Upper lobe of left lung (tissue), 6 donors: ENCODE measurements at regions not wholly inside any gene's neighbourhood (a gene's known extent, or its start where the extent isn't known, plus 50 kb on each side); places are given as distances from the start of the nearest gene placed in this dataset.
"Not testable (repeated sequence)": the region's sequence is repeated elsewhere in the genome, so short reads cannot be mapped to it uniquely, and the experiment has no call there.

ENCODE experiments used
- ATAC-seq, 2 donors: fragments of 200-7000 bp; cut with Tn5 transposase; one replicate each; pipeline ENCODE4 v1.9.1; 2022; ENCODE audit warnings: mild to moderate bottlenecking in 2 of 2, moderate library complexity in 2 of 2; ENCODE audit not compliant: low FRiP score in 2 of 2
- DNase-seq, 2 donors: peaks; one replicate each; pipeline ENCODE4 v3.0.0-alpha.2; 2019 to 2020
- H3K27ac ChIP-seq, 4 donors: fragments of 200-600 bp; sonication (generic); one replicate each; pipeline ENCODE4 v1.5.1; 2016 to 2019
- H3K27me3 ChIP-seq, 4 donors: fragments of 200-600 bp; sonication (generic); one replicate each; pipeline ENCODE4 v1.5.1; 2017 to 2019
- H3K36me3 ChIP-seq, 4 donors: fragments of 200-600 bp; sonication (generic); one replicate each; pipeline ENCODE4 v1.5.1; 2016 to 2019
- H3K4me1 ChIP-seq, 4 donors: fragments of 200-600 bp; sonication (generic); one replicate each; pipeline ENCODE4 v1.5.1; 2018 to 2019
- H3K4me3 ChIP-seq, 4 donors: fragments of 200-600 bp; sonication (generic); one replicate each; pipeline ENCODE4 v1.5.1; 2017 to 2019; ENCODE audit warnings: mild to moderate bottlenecking in 2 of 4, moderate library complexity in 1 of 4
- H3K9me3 ChIP-seq, 4 donors: fragments of 200-600 bp; sonication (generic); one replicate each; pipeline ENCODE4 v1.5.1; 2018 to 2019
- EP300 ChIP-seq, 4 donors: sonication (generic); formaldehyde crosslinking; IDR thresholded peaks; one replicate each; pipeline ENCODE4 v1.5.1; 2017; ENCODE audit warnings: antibody characterized with exemption in 4 of 4, control low read depth in 2 of 4
- POLR2A ChIP-seq, 4 donors: fragments of 450-650 bp; IDR thresholded peaks; one replicate each; pipeline ENCODE4 v1.5.1; 2016 to 2017; ENCODE audit warnings: antibody characterized with exemption in 4 of 4, mild to moderate bottlenecking in 2 of 4
- POLR2AphosphoS5 ChIP-seq, 2 donors: sonication (generic); formaldehyde crosslinking; IDR thresholded peaks; one replicate each; pipeline ENCODE4 v1.5.1; 2017; ENCODE audit warnings: antibody characterized with exemption in 2 of 2
- WGBS, 2 donors: methylation state at CpG; one replicate each; pipeline ENCODE4 v1.1.5; 2017 to 2018; 5-methylcytosine and 5-hydroxymethylcytosine counted together
- TF ChIP-seq, protein P1 (sequence below), 6 experiments: fragments of 450-650 bp in 4 of 6; fragments of 200-600 bp in 2 of 6; sonication (generic) in 2 of 6; IDR thresholded peaks; one replicate each; pipeline ENCODE4 v1.5.1; 2016 to 2019; ENCODE audit warnings: antibody characterized with exemption in 6 of 6
- donor health status: DM: no; HTN: no; CAD: no; lungs with moderate emphysema.
- donor health status: DM: no; HTN: yes; CAD: no; lungs with severe emphysema.

DNA sequence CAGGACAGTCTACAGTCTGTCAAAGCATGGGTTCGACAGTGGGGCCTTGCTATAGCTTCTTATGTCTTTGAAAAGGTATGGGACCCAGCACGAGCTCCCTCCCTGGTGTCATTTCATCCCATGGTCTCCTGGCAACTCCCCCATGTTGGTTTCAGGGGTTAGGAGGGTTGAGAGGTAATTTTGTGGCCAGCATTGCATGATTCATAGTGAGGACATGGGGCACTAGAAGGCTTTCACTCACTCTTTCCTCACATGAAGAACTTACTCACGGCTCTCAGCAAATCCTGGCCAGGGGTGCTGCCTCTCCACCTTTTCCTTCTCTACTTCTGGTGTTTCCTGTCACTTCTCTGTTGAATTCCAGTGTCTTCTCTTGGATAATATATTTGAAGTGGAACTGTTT, 134.7 kb upstream of the TNPO1 start:
- no peak for TF ChIP-seq POLR2A (IDR thresholded peaks at IDR 0.05)
- TF ChIP-seq POLR2AphosphoS5 (IDR thresholded peaks at IDR 0.05): no peak
- TF ChIP-seq, protein P1, sequence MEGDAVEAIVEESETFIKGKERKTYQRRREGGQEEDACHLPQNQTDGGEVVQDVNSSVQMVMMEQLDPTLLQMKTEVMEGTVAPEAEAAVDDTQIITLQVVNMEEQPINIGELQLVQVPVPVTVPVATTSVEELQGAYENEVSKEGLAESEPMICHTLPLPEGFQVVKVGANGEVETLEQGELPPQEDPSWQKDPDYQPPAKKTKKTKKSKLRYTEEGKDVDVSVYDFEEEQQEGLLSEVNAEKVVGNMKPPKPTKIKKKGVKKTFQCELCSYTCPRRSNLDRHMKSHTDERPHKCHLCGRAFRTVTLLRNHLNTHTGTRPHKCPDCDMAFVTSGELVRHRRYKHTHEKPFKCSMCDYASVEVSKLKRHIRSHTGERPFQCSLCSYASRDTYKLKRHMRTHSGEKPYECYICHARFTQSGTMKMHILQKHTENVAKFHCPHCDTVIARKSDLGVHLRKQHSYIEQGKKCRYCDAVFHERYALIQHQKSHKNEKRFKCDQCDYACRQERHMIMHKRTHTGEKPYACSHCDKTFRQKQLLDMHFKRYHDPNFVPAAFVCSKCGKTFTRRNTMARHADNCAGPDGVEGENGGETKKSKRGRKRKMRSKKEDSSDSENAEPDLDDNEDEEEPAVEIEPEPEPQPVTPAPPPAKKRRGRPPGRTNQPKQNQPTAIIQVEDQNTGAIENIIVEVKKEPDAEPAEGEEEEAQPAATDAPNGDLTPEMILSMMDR (IDR thresholded peaks at IDR 0.05): no peak
- TF ChIP-seq EP300 (IDR thresholded peaks at IDR 0.05): no peak
- ATAC-seq (no peak), DNase-seq (no peak)
- Histone ChIP-seq H3K4me3 (no peak overlapping the region), H3K9me3 (peaks cover 0 to 5% (median 0%) of the 10 kb centered on the region in 4 donors), H3K27me3 (no peaks in the 10 kb centered on the region), H3K36me3 (no peaks in the 10 kb centered on the region), H3K27ac (no peak overlapping the region), H3K4me1 (no peaks in the 10 kb centered on the region)
- 78 to 84% methylated on average over 3 of the region's 3 CpGs for WGBS, 2 donors

DNA sequence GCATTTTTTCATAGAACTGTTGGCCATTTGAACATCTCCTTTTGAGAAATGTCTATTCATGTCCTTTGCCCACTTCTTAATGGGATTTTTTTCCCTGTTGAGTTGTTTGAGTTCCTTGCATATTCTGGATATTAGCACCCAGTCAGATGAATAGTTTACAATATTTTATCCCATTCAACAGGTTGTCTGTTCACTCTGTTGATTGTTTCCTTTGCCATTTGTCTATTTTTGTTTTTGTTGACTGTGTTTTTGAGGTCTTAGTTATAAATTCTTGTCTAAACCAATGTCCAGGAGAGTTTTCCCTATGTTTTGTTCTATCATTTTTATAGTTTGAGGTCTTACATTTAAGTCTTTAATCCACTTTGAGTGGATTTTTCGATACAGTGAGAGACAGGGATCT, 139.0 kb upstream of the TNPO1 start:
- Histone ChIP-seq H3K4me1 (no peaks in the 10 kb centered on the region), H3K36me3 (no peaks in the 10 kb centered on the region), H3K4me3 (no peak overlapping the region), H3K27ac (no peak overlapping the region), H3K9me3 (peaks cover 0 to 2% (median 0%) of the 10 kb centered on the region in 4 donors), H3K27me3 (no peaks in the 10 kb centered on the region)
- 74 to 83% methylated on average over 1 of the region's 1 CpG for WGBS, 2 donors
- ATAC-seq (no peak), DNase-seq (no peak)
- no peak for TF ChIP-seq POLR2A (IDR thresholded peaks at IDR 0.05)
- TF ChIP-seq POLR2AphosphoS5 (IDR thresholded peaks at IDR 0.05): no peak
- TF ChIP-seq, protein P1 (IDR thresholded peaks at IDR 0.05): no peak
- no peak for TF ChIP-seq EP300 (IDR thresholded peaks at IDR 0.05)

DNA sequence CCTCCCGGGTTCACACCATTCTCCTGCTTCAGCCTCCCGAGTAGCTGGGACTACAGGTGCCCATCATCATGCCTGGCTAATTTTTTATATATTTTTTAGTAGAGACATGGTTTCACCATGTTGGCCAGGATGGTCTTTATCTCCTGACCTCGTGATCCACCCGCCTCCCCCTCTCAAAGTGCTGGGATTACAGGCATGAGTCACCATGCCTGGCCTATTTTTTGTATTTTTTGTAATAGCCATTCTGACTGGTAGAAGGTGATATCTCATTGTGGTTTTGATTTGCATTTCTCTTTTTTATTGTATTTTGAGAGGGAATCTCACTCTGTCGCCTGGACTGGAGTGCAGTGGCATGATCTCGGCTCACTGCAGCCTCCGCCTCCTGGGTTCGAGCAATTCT, 139.6 kb upstream of the TNPO1 start:
- H3K27me3 ChIP-seq, ATAC-seq, H3K27ac ChIP-seq, H3K4me1 ChIP-seq, DNase-seq, H3K36me3 ChIP-seq, H3K4me3 ChIP-seq, H3K9me3 ChIP-seq: not testable (repeated sequence)
- 90 to 96% methylated on average over 8 of the region's 8 CpGs for WGBS, 2 donors

DNA sequence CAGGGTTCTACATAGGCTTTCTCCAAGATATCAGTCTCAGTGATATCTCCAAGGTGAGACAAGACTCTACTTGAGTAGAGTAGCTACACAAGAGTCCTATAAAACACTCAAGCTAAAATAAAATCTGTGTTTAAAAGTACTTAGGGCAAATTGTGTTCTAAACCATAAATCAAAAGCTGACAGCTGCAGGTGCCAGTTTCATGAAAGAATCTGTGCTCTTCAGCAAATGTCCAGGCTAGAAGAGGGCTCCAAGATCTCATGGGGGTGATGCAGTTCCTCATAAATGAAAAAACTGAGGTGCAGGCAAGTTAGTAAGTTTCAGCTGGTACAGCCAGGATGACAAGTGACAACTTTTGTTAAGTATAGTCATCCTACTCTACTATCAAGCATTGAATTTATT, 142.8 kb upstream of the TNPO1 start:
- ATAC-seq: no peak
- no peak overlapping the region for H3K4me3 ChIP-seq
- no peaks in the 10 kb centered on the region for H3K9me3 ChIP-seq
- no peak for DNase-seq
- no peaks in the 10 kb centered on the region for H3K27me3 ChIP-seq
- H3K27ac ChIP-seq: no peak overlapping the region
- H3K4me1 ChIP-seq: no peaks in the 10 kb centered on the region
- TF ChIP-seq, protein P1 (IDR thresholded peaks at IDR 0.05): no peak
- TF ChIP-seq POLR2AphosphoS5 (IDR thresholded peaks at IDR 0.05) (no peak), POLR2A (IDR thresholded peaks at IDR 0.05) (no peak), EP300 (IDR thresholded peaks at IDR 0.05) (no peak)
- no peaks in the 10 kb centered on the region for H3K36me3 ChIP-seq

DNA sequence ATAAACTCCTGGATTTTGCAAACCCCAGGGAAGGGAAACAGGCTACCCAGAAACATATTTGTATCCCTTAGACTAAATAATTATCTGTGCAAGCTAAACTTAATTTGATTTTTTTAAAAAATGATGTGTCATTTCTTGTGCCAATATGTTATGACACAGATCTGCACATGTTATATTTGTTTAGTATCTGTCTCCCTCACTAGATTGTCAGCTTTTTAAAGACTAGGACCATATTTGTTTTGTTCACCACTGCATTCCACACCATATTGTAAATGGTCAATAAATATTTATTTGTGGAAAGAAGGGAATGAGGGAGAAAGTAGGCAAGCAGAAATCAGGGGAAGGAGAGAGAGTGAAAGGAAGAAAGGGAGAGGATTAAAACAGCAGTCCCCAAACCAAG, 143.3 kb upstream of the TNPO1 start:
- Histone ChIP-seq H3K4me1 (no peaks in the 10 kb centered on the region), H3K9me3 (no peaks in the 10 kb centered on the region), H3K36me3 (no peaks in the 10 kb centered on the region), H3K27me3 (no peaks in the 10 kb centered on the region), H3K27ac (no peak overlapping the region), H3K4me3 (no peak overlapping the region)
- no peak for ATAC-seq
- no peak for DNase-seq
- no peak for TF ChIP-seq EP300 (IDR thresholded peaks at IDR 0.05)
- no peak for TF ChIP-seq POLR2A (IDR thresholded peaks at IDR 0.05)
- no peak for TF ChIP-seq POLR2AphosphoS5 (IDR thresholded peaks at IDR 0.05)
- TF ChIP-seq, protein P1 (IDR thresholded peaks at IDR 0.05): no peak
